Skin epidermis (tissue), 12 donors: ENCODE measurements at regions not wholly inside any gene's neighbourhood (a gene's known extent, or its start where the extent isn't known, plus 50 kb on each side); places are given as distances from the start of the nearest gene placed in this dataset.
"Not testable (repeated sequence)": the region's sequence is repeated elsewhere in the genome, so short reads cannot be mapped to it uniquely, and the experiment has no call there.

Source experiments
- H3K27ac ChIP-seq, 21 experiments: fragments of 200-600 bp; sonication (generic) in 11 of 21; one replicate each; pipeline ENCODE4 v1.5.0; 2020; ENCODE audit warnings: mild to moderate bottlenecking in 3 of 21, inconsistent platforms in 2 of 21, moderate library complexity in 2 of 21
- H3K4me3 ChIP-seq, 7 experiments: fragments of 200-600 bp; sonication (generic) in 2 of 7; one replicate each; pipeline ENCODE4 v1.5.0; 2020; ENCODE audit warnings: inconsistent platforms in 2 of 7, mild to moderate bottlenecking in 2 of 7, moderate library complexity in 1 of 7

DNA sequence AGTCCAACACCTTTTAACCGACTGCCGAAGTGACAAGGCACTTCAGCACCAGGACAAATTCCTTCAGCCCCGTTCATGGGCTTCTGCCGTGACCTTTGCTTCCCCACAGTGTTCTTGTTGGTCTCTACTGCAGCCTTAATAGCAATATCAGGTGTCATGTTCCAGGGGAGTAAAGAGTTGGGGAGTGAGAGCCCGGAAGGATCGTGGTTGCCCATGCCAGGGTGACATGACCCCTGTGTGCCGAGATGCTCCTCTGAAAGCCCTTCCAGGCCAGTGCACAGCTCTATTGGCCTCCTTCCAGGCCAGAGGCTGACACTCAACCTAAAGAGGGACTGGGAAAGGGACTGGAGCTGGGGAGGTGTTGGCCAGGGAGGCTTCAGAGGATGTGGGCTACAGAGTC lies 279.2 kb downstream of the CYRIA start:
- H3K27ac ChIP-seq, result no peak overlapping the region
- no peak overlapping the region for H3K4me3 ChIP-seq

GRCh38 chr2:16386031-16386430 lies 279.6 kb downstream of the CYRIA start:
- Histone ChIP-seq H3K27ac (no peak overlapping the region), H3K4me3 (no peak overlapping the region)

DNA sequence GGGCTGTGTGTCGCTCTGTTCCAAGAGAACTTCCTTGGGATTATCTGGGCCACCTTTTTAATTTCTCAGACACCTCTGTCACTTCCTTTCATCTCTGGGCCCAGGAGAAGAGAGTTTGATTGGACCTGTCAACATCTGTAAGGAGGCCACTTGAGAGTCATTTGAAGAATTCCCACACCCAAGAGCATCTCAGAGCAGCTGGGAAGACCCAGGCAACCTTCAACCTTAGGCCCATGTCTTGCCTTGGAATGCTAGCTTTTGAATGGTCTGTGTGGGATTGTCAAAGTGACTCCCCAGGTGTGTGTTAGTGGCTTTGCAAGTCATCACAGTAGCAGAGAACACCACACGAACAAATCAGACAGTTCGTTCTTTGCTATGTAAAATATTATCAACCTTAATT lies 280.3 kb downstream of the CYRIA start:
- no peak overlapping the region for H3K4me3 ChIP-seq

GRCh38 chr2:16383411-16383810 lies 282.2 kb downstream of the CYRIA start:
- H3K27ac ChIP-seq, result no peak overlapping the region
- no peak overlapping the region for H3K4me3 ChIP-seq

More for the DNA sequence above, 280.3 kb downstream of the CYRIA start:
- no peak overlapping the region for H3K27ac ChIP-seq

DNA sequence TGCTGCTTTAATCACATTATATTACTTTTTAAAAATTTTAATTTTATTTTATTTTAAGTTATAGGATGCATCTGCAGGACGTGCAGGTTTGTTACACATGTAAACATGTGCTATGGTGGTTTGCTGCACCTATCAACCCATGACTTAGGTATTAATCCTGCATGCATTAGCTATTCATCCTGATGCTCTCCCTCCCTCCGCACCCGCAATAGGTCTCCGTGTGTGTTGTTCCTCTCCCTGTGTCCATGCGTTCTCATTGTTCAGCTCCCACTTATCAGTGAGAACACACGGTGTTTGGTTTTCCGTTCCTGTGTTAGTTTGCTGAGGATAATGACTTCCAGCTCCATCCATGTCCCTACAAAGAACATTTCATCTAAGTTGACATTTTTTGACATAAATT lies 283.2 kb downstream of the CYRIA start:
- Histone ChIP-seq H3K27ac (no peak overlapping the region), H3K4me3 (no peak overlapping the region)

GRCh38 chr2:16381511-16381910 lies 284.1 kb downstream of the CYRIA start:
- H3K4me3 ChIP-seq, result no peak overlapping the region
- H3K27ac ChIP-seq, result no peak overlapping the region

DNA sequence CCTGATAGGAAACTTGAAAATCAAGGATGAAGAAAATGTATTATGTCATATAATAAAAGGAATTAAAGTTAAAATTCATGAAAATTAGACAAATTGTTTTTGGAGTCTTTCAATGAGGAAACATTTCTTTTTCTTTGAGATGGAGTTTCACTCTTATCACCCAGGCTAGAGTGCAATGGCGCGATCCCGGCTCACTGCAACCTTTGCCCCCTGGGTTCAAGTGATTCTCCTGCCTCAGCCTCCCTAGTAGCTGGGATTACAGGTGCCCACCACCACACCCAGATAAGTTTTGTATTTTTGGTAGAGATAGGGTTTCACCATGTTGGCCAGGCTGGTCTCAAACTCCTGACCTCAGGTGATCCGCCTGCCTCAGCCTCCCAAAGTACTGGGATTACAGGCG lies 285.7 kb downstream of the CYRIA start:
- not testable (repeated sequence) for H3K27ac ChIP-seq

DNA sequence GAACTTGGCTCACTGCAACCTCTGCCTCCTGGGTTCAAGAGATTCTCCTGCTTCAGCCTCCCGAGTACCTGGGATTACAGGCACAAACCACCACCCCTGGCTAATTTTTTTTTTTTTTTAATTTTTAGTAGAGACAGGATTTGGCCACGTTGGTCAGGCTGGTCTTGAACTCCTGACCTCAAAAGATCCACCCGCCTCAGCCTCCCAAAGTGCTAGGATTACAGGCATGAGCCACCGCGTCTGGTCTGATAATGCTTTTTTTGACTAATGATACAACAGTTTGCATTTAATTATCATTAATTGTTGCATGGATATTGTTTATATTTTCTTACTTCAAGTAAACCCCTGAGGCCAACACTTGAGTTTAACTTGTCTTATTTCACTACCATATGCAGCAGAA lies 286.6 kb downstream of the CYRIA start:
- not testable (repeated sequence) for H3K4me3 ChIP-seq, H3K27ac ChIP-seq

More for the DNA sequence above, 285.7 kb downstream of the CYRIA start:
- H3K4me3 ChIP-seq, result not testable (repeated sequence)

- H3K27ac ChIP-seq, result no peak overlapping the region
Observed at GRCh38 chr2:16378031-16378430, 287.6 kb downstream of the CYRIA start.

GRCh38 chr2:16375981-16376380 lies 289.7 kb downstream of the CYRIA start:
- no peak overlapping the region for H3K4me3 ChIP-seq
- no peak overlapping the region for H3K27ac ChIP-seq

More at GRCh38 chr2:16378031-16378430, 287.6 kb downstream of the CYRIA start:
- no peak overlapping the region for H3K4me3 ChIP-seq

DNA sequence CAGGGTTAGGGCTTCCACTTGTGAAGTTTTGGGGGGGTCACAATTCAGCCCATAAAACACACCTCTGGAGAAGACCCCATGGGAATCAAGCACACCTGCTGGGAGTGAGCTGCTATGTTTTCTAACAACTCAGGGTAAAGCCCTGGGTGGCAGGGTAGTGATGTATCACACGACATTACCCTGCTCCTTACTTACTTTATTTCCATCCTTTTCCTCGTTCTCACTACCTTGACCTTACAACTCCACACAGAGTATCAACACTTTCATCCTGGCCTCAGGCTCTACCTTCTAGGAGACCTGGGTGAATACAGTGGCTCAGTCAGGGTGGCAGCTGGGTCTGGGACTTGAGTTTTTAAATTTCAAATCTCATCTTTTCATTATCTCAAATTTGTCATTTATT lies 290.3 kb downstream of the CYRIA start:
- Histone ChIP-seq H3K27ac (no peak overlapping the region), H3K4me3 (no peak overlapping the region)

- H3K4me3 ChIP-seq, result no peak overlapping the region
- no peak overlapping the region for H3K27ac ChIP-seq
Observed at GRCh38 chr2:16374671-16375070, 291.0 kb downstream of the CYRIA start.

DNA sequence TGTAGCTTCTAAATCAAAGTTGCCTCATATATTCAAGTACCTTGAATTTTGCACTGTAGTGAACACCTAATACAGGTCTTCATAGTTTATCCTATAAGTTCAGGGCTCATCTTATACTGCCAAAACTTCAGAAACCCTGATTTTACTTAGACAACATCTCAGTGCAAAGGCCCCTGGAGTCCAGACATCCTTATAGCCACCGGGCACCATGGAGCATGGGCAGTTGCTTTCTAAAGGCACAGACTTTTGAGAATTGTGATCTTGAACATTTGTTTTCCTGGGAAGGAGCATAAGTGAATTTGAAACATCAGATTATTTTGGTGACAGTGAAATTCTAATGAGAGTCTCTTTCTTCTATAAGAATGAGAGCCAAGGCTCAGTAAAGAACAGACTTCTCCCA lies 292.3 kb downstream of the CYRIA start:
- no peak overlapping the region for H3K27ac ChIP-seq
- H3K4me3 ChIP-seq, result no peak overlapping the region

DNA sequence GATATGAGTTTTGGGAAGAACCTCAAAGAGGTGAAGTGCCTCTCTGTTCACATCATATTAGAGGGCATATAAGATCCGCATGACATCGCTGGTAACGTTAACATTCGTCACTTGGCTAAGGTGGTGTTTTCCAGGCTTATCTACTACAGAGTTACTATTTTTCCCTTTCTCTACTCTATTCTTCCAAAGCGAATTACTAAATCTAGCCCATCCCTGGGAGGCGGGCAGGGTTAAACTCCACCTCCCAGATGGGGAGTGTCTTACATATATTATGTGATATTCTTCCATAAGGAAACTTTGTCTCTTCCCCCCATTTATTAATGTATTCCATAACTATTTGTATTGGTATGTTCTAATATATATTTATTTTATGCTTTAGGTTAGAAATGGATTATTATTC lies 293.9 kb downstream of the CYRIA start:
- no peak overlapping the region for H3K27ac ChIP-seq
- H3K4me3 ChIP-seq, result no peak overlapping the region

DNA sequence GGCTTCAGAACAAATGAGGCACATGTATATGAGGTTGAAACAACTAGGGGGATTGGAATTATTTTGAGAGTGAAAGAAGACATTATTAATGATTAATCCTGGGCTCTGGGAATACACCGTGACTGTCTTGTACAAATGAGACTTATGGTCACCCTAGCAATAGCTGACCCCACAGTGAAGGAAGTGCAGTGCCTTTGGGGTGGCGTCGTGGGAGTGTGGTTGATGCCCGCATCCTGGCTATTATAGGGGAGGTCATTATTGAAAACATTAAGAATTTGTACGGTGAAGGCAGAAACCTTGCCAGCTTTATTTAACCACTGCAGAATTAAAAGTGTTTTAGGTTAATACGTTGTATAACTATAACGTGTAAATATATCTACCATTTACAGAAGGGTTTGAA lies 296.7 kb downstream of the CYRIA start:
- no peak overlapping the region for H3K4me3 ChIP-seq

DNA sequence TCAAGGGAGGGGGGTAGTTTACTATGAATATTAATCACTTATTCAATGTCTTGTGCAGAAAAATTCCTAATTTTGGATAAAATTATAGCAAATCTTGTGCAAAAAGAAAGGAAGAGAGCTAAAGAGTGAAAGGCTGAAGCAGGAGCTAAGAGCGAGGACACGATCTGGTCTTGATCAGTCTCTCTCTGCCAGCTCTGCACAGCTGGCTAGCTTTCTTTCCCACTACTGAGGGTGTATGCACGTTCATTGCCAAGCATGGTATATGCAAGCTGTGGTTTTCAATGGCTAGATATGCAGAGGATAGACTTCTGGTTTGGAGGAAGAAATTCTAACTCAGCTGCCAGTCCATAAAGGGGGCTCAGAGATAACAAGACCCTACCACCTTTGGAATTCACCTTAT lies 297.3 kb downstream of the CYRIA start:
- H3K27ac ChIP-seq, result no peak overlapping the region
- H3K4me3 ChIP-seq, result no peak overlapping the region

More for the DNA sequence above, 296.7 kb downstream of the CYRIA start:
- H3K27ac ChIP-seq, result no peak overlapping the region

- Histone ChIP-seq H3K4me3 (no peak overlapping the region), H3K27ac (no peak overlapping the region)
Observed at GRCh38 chr2:16365366-16365765, 300.3 kb downstream of the CYRIA start.

DNA sequence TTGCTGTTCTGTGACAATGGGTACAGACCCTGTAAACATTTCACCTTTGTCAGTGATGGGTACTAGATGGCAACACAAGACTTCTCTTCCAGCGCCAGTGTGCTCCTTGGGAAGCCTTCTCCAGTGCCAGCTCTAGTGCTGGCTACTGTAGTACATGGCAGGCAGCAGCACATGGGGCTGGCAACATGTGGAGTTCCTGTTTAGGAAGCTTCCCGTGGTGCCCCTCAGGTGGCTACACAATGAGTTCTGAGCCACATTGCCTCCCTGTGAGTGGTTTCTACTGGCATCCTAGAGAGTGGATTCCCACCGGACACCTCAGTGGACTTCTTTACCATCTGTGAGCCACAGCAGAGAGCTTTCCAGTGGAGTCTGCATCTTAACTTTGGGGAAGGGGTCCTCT lies 302.1 kb downstream of the CYRIA start:
- Histone ChIP-seq H3K27ac (no peak overlapping the region), H3K4me3 (no peak overlapping the region)

DNA sequence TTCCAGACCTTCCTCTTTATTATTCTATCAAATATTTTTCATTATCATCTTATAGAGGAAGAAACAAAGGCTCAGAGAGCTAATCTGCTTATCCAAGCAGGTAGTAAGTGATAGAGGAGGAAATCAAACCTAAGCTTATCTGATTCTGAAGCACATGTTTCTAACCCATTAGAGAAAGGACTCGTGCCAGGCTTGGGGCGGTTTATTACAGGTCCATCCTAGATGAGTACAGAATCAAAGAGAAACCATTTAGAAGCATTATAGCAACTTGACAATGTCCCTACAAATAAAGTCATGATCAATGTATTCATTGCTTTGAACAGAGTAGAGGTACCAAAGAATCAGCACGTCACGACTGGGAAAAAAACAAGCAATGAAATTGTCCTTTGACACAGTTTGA lies 303.0 kb downstream of the CYRIA start:
- Histone ChIP-seq H3K27ac (no peak overlapping the region), H3K4me3 (no peak overlapping the region)

- no peak overlapping the region for H3K4me3 ChIP-seq
- H3K27ac ChIP-seq, result no peak overlapping the region
Observed at GRCh38 chr2:16361261-16361995, 304.2 kb downstream of the CYRIA start.

DNA sequence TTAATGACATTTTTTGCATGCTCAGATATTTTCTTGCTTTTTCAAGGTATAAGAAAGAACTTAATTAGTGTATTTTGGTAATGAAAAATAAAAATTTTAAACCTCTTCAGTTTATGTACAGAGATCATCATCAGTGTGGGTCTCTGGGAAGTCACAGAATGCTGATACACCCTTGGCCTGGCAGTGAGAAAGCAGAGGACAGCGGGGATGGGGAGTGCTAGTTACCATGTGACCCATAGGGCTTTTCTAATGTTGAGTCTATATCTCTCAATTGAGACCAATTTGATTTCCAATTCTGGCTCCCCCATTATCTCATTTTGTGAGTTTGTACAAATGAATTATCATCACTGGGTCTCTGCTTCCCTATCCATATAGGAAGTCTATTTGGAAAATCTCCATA lies 305.7 kb downstream of the CYRIA start:
- Histone ChIP-seq H3K4me3 (no peak overlapping the region), H3K27ac (no peak overlapping the region)

DNA sequence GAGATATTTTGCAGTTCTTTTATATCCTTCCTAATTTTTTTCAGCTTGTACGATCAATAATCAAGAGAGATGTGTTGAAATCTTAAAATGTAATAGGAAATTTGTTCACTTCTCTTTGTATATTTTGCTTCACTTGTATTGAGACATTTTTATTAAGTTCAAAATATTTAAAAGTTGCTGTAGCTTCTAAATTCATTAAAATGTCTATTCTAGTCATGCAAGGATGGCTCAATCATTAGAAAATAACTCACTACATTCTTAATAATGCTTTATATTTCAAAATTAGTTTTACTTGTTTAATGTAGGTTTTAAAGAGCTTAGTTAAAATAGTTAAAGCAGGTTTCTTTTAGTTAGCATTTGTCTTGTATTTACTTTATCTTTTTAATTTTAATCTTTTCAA lies 308.4 kb downstream of the CYRIA start:
- Histone ChIP-seq H3K4me3 (no peak overlapping the region), H3K27ac (no peak overlapping the region)
